Hepatocyte (in vitro differentiated cells): ENCODE measurements at regions not wholly inside any gene's neighbourhood (a gene's known extent, or its start where the extent isn't known, plus 50 kb on each side); places are given as distances from the start of the nearest gene placed in this dataset. TPM values are rescaled to one million over a fixed set of nuclear protein-coding genes. Genes with fewer than 3 reads are reported as not detected.

Experiments
- DNase-seq: peaks from one replicate; pipeline ENCODE4 v3.0.0-alpha.2; 2016; ENCODE audit warnings: low spot score
- H2AFZ ChIP-seq: fragments of 200-600 bp; sonication (generic); 2 replicates; pipeline ENCODE4 v1.6.0; 2016; ENCODE audit warnings: antibody characterized with exemption, mild to moderate bottlenecking
- H3K27ac ChIP-seq: fragments of 200-600 bp; sonication (generic); 2 replicates; pipeline ENCODE4 v1.5.1; 2016; ENCODE audit warnings: mild to moderate bottlenecking
- H3K27me3 ChIP-seq: fragments of 200-600 bp; sonication (generic); 2 replicates; pipeline ENCODE4 v1.6.1; 2016
- H3K36me3 ChIP-seq: fragments of 200-600 bp; sonication (generic); replicated peaks from 2 replicates; pipeline ENCODE4 v1.5.1; 2016; ENCODE audit warnings: low read depth; ENCODE audit not compliant: insufficient read depth
- H3K4me1 ChIP-seq: fragments of 200-600 bp; sonication (generic); 2 replicates; pipeline ENCODE4 v1.5.1; 2016; ENCODE audit warnings: mild to moderate bottlenecking, moderate library complexity; ENCODE audit not compliant: insufficient read depth
- H3K4me2 ChIP-seq: fragments of 200-600 bp; sonication (generic); 2 replicates; pipeline ENCODE4 v1.6.0; 2016
- H3K4me3 ChIP-seq: fragments of 200-600 bp; sonication (generic); 2 replicates; pipeline ENCODE4 v1.5.1; 2016; ENCODE audit warnings: mild to moderate bottlenecking
- H3K79me2 ChIP-seq: fragments of 200-600 bp; sonication (generic); 2 replicates; pipeline ENCODE4 v1.6.0; 2017; ENCODE audit warnings: mild to moderate bottlenecking
- H3K9me2 ChIP-seq: fragments of 200-600 bp; sonication (generic); replicated peaks from 2 replicates; pipeline ENCODE4 v1.6.0; 2017; ENCODE audit warnings: mild to moderate bottlenecking; ENCODE audit not compliant: insufficient read depth
- H3K9me3 ChIP-seq: fragments of 200-600 bp; sonication (generic); 2 replicates; pipeline ENCODE4 v1.5.1; 2016; ENCODE audit warnings: low read depth, mild to moderate bottlenecking
- H4K20me1 ChIP-seq: fragments of 200-600 bp; sonication (generic); 2 replicates; pipeline ENCODE4 v1.6.0; 2016; ENCODE audit warnings: mild to moderate bottlenecking; ENCODE audit not compliant: insufficient read depth, poor library complexity, severe bottlenecking
- CTCF ChIP-seq: fragments of 200-600 bp; sonication (generic); IDR thresholded peaks from 2 replicates; pipeline ENCODE4 v1.5.1; 2016; ENCODE audit warnings: antibody characterized with exemption, mild to moderate bottlenecking; ENCODE audit not compliant: poor library complexity
- EZH2 ChIP-seq: fragments of 200-600 bp; sonication (generic); IDR thresholded peaks from 2 replicates; pipeline ENCODE4 v1.6.1; 2016; ENCODE audit warnings: antibody characterized with exemption, mild to moderate bottlenecking, borderline replicate concordance
- EZH2phosphoT487 ChIP-seq: fragments of 200-600 bp; sonication (generic); IDR thresholded peaks from one replicate; pipeline ENCODE4 v1.6.1; 2018; ENCODE audit warnings: antibody characterized with exemption, mild to moderate bottlenecking, low read depth, moderate library complexity; ENCODE audit not compliant: unreplicated experiment, severe bottlenecking
- WGBS: methylation state at CpG from one replicate; pipeline ENCODE4 v1.1.6; 2016; ENCODE audit warnings: low lambda C conversion rate; ENCODE audit errors: missing lambda C conversion rate; 5-methylcytosine and 5-hydroxymethylcytosine counted together
- small RNA-seq: library from RNA; depleted of rRNA; stranded (forward); fragments of <200 nt; gene quantifications from one replicate; pipeline ENCODE3, GENCODE V24; 2014

GRCh38 chr14:36390718-36391117 lies 70.3 kb upstream of the MBIP start:
- H4K20me1 ChIP-seq, result no peaks in the 10 kb centered on the region
- H2AFZ ChIP-seq, result no peak overlapping the region
- no peak for TF ChIP-seq CTCF
- no peak for TF ChIP-seq EZH2phosphoT487
- no peak for TF ChIP-seq EZH2
- H3K9me3 ChIP-seq, result no peaks in the 10 kb centered on the region
- 77% methylated on average over 4 of the region's 4 CpGs for WGBS
- H3K4me2 ChIP-seq, result no peak overlapping the region
- H3K4me3 ChIP-seq, result no peak overlapping the region
- H3K27me3 ChIP-seq, result no peaks in the 10 kb centered on the region
- DNase-seq, result no peak
- H3K79me2 ChIP-seq, result no peaks in the 10 kb centered on the region
- no peaks in the 10 kb centered on the region for H3K36me3 ChIP-seq
- H3K4me1 ChIP-seq, result no peaks in the 10 kb centered on the region
- no peak overlapping the region for H3K27ac ChIP-seq
- H3K9me2 ChIP-seq, result no peaks in the 10 kb centered on the region

- Histone ChIP-seq H3K36me3 (no peaks in the 10 kb centered on the region), H3K9me2 (no peaks in the 10 kb centered on the region), H3K79me2 (no peaks in the 10 kb centered on the region), H3K27me3 (no peaks in the 10 kb centered on the region), H4K20me1 (no peaks in the 10 kb centered on the region), H3K4me2 (no peak overlapping the region), H3K27ac (no peak overlapping the region), H3K4me3 (no peak overlapping the region), H2AFZ (no peak overlapping the region), H3K9me3 (no peaks in the 10 kb centered on the region), H3K4me1 (no peaks in the 10 kb centered on the region)
- whole genome bisulfite sequencing, result 77% methylated on average over 7 of the region's 7 CpGs
- no peak for TF ChIP-seq EZH2
- no peak for TF ChIP-seq CTCF
- no peak for TF ChIP-seq EZH2phosphoT487
- no peak for DNase-seq
Measured at GRCh38 chr14:36383767-36384431, 63.5 kb upstream of the MBIP start.

- Histone ChIP-seq H2AFZ (no peak overlapping the region), H3K4me1 (no peaks in the 10 kb centered on the region), H3K9me3 (no peaks in the 10 kb centered on the region), H3K9me2 (no peaks in the 10 kb centered on the region), H4K20me1 (no peaks in the 10 kb centered on the region), H3K36me3 (no peaks in the 10 kb centered on the region), H3K79me2 (no peaks in the 10 kb centered on the region), H3K27ac (no peak overlapping the region), H3K27me3 (no peaks in the 10 kb centered on the region), H3K4me3 (no peak overlapping the region), H3K4me2 (no peak overlapping the region)
- 30% methylated on average over 4 of the region's 4 CpGs for WGBS
- DNase-seq, result peak; percentile 91
- TF ChIP-seq CTCF, result peak; percentile 84
- TF ChIP-seq EZH2, result no peak
Measured at GRCh38 chr14:36373982-36374673, 53.7 kb upstream of the MBIP start.

Small RNA genes in the stretch of these regions (small RNA-seq; reads per million reads assigned to genes)
- not detected for gene RNU7-93P
